GM12872 (cell line): ENCODE measurements at regions not wholly inside any gene's neighbourhood (a gene's known extent, or its start where the extent isn't known, plus 50 kb on each side); places are given as distances from the start of the nearest gene placed in this dataset.

Experiments used
- CTCF ChIP-seq: IDR thresholded peaks from 3 replicates; pipeline ENCODE4 v1.5.1; 2011; ENCODE audit warnings: low read depth, mild to moderate bottlenecking, low read length, moderate library complexity; ENCODE audit not compliant: insufficient read depth

GRCh38 chr10:90635111-90635765, 222.6 kb downstream of the HTR7 start:
- no peak for TF ChIP-seq CTCF

- TF ChIP-seq CTCF, result no peak
Observed at GRCh38 chr10:90640756-90641155, 217.1 kb downstream of the HTR7 start.

GRCh38 chr10:90641731-90642130, 216.1 kb downstream of the HTR7 start:
- no peak for TF ChIP-seq CTCF

- TF ChIP-seq CTCF, result no peak
Observed at GRCh38 chr10:90642136-90642535, 215.7 kb downstream of the HTR7 start.

- no peak for TF ChIP-seq CTCF
Observed at GRCh38 chr10:90642650-90643049, 215.2 kb downstream of the HTR7 start.

GRCh38 chr10:90644165-90644564, 213.7 kb downstream of the HTR7 start:
- TF ChIP-seq CTCF, result no peak

GRCh38 chr10:90650858-90651257, 207.0 kb downstream of the HTR7 start:
- no peak for TF ChIP-seq CTCF
